OCI-LY3 (cell line): ENCODE measurements at regions not wholly inside any gene's neighbourhood (a gene's known extent, or its start where the extent isn't known, plus 50 kb on each side); places are given as distances from the start of the nearest gene placed in this dataset.

ENCODE experiments used
- H2AFZ ChIP-seq: fragments of 200-600, 300-600 bp; shearing (Covaris generic); 2 replicates; pipeline ENCODE4 v1.6.0; 2014; ENCODE audit warnings: antibody characterized with exemption, low read depth, low read length
- H3K27ac ChIP-seq: fragments of 200-600, 300-600 bp; sonication (generic); 2 replicates; pipeline ENCODE4 v1.5.1; 2014; ENCODE audit warnings: mild to moderate bottlenecking, low read length, moderate library complexity, mixed read lengths
- H3K27me3 ChIP-seq: fragments of 200-600, 300-600 bp; sonication (generic); 2 replicates; pipeline ENCODE4 v1.6.1; 2014; ENCODE audit warnings: low read depth, low read length, mixed read lengths
- H3K36me3 ChIP-seq: fragments of 200-600, 300-600 bp; sonication (generic); replicated peaks from 2 replicates; pipeline ENCODE3; 2014; ENCODE audit warnings: low read depth, low read length, mixed read lengths
- H3K4me1 ChIP-seq: fragments of 300-600, 200-600 bp; sonication (generic); 2 replicates; pipeline ENCODE4 v1.6.1; 2014; ENCODE audit warnings: low read length, mixed read lengths
- H3K4me2 ChIP-seq: fragments of 200-600, 300-600 bp; sonication (generic); 2 replicates; pipeline ENCODE4 v1.6.1; 2014; ENCODE audit warnings: low read length, mixed read lengths
- H3K4me3 ChIP-seq: fragments of 300-600, 200-600 bp; sonication (generic); 2 replicates; pipeline ENCODE4 v1.5.1; 2014; ENCODE audit warnings: antibody characterized with exemption, mild to moderate bottlenecking, low read length, moderate library complexity
- H3K79me2 ChIP-seq: fragments of 300-600, 200-600 bp; shearing (Covaris generic); 2 replicates; pipeline ENCODE4 v1.6.1; 2014; ENCODE audit warnings: mild to moderate bottlenecking, low read length, mixed read lengths
- H3K9ac ChIP-seq: fragments of 300-600, 200-600 bp; shearing (Covaris generic); 2 replicates; pipeline ENCODE4 v1.6.0; 2014; ENCODE audit warnings: mild to moderate bottlenecking, low read length, moderate library complexity
- H3K9me3 ChIP-seq: fragments of 200-600, 300-600 bp; shearing (Covaris generic); 2 replicates; pipeline ENCODE4 v1.6.1; 2014; ENCODE audit warnings: low read length, mixed read lengths; ENCODE audit not compliant: insufficient read depth
- H4K20me1 ChIP-seq: fragments of 200-600, 300-600 bp; sonication (generic); 2 replicates; pipeline ENCODE4 v1.6.1; 2016; ENCODE audit warnings: low read length, mixed read lengths; ENCODE audit not compliant: insufficient read depth
- EZH2phosphoT487 ChIP-seq: fragments of 200-600 bp; shearing (Covaris generic); IDR thresholded peaks from 2 replicates; pipeline ENCODE4 v1.6.1; 2018; ENCODE audit warnings: antibody characterized with exemption, mixed run types, low read depth
- TF ChIP-seq, protein P1 (sequence below): fragments of 200-600, 300-600 bp; sonication (generic); IDR thresholded peaks from 2 replicates; pipeline ENCODE4 v1.5.1; 2014; ENCODE audit warnings: antibody characterized with exemption, low read length, low read depth

DNA sequence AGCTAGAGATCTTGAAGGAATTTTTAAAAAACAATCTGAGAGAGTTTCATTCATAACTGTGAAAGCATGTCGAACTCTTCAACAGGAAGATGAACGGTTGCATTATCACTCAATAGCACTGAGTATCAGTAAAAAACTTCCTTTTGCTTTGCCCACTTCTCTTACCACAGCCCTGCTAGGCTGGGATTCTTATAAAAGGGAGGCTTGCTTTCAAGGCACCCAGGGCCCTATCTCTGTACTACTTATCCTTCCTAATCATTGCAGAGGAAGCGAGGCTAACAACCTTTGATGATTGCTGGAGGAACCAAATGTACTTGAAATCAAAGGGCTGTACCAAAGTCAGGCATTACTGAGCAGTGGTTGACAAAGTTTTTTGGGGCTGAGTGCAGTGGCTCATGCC lies 71.2 kb downstream of the SNRPE start:
- Histone ChIP-seq H3K27me3 (peaks cover 19% of the 10 kb centered on the region), H3K4me2 (0 out of 2 replicates have a peak overlapping the region, but pooled peaks have one; percentile 3), H3K4me1 (peaks cover 7% of the 10 kb centered on the region), H3K9me3 (no peaks in the 10 kb centered on the region), H3K36me3 (no peaks in the 10 kb centered on the region), H3K27ac (no peak overlapping the region), H3K4me3 (no peak overlapping the region), H3K79me2 (no peaks in the 10 kb centered on the region), H4K20me1 (no peaks in the 10 kb centered on the region), H3K9ac (no peak overlapping the region), H2AFZ (no peak overlapping the region)
- TF ChIP-seq, protein P1, sequence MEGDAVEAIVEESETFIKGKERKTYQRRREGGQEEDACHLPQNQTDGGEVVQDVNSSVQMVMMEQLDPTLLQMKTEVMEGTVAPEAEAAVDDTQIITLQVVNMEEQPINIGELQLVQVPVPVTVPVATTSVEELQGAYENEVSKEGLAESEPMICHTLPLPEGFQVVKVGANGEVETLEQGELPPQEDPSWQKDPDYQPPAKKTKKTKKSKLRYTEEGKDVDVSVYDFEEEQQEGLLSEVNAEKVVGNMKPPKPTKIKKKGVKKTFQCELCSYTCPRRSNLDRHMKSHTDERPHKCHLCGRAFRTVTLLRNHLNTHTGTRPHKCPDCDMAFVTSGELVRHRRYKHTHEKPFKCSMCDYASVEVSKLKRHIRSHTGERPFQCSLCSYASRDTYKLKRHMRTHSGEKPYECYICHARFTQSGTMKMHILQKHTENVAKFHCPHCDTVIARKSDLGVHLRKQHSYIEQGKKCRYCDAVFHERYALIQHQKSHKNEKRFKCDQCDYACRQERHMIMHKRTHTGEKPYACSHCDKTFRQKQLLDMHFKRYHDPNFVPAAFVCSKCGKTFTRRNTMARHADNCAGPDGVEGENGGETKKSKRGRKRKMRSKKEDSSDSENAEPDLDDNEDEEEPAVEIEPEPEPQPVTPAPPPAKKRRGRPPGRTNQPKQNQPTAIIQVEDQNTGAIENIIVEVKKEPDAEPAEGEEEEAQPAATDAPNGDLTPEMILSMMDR = no peak
- TF ChIP-seq EZH2phosphoT487 = no peak

GRCh38 chr1:203934027-203934426 lies 72.6 kb downstream of the SNRPE start:
- no peaks in the 10 kb centered on the region for H3K79me2 ChIP-seq
- H3K27me3 ChIP-seq = peaks cover 27% of the 10 kb centered on the region
- no peaks in the 10 kb centered on the region for H3K9me3 ChIP-seq
- no peak overlapping the region for H3K9ac ChIP-seq
- no peaks in the 10 kb centered on the region for H4K20me1 ChIP-seq
- no peak overlapping the region for H2AFZ ChIP-seq
- H3K4me1 ChIP-seq = peaks cover 7% of the 10 kb centered on the region
- TF ChIP-seq, protein P1 = no peak
- no peak overlapping the region for H3K4me3 ChIP-seq
- H3K36me3 ChIP-seq = no peaks in the 10 kb centered on the region
- no peak overlapping the region for H3K27ac ChIP-seq
- no peak overlapping the region for H3K4me2 ChIP-seq

DNA sequence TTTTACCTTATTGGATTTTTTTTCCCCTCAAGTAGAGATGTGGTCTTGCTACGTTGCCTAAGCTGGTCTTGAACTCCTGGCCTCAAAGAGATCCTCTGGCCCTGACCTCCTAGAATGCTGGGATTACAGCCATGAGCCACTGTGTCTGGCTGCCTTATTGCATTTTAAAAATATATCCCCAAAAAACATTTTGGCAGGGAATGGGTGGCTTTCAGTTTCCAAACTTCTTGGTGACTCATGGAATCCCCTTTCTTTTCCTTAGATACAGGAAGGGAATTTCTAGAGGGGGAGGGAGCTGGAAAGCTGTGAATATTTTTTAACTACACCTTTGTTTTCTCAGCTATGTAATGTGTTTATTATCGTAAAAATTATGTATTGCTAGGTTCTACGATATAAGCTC lies 73.3 kb downstream of the SNRPE start:
- H3K4me3 ChIP-seq = no peak overlapping the region
- peaks cover 7% of the 10 kb centered on the region for H3K4me1 ChIP-seq
- TF ChIP-seq, protein P1 = no peak
- no peak for TF ChIP-seq EZH2phosphoT487
- no peaks in the 10 kb centered on the region for H3K79me2 ChIP-seq
- no peak overlapping the region for H3K9ac ChIP-seq
- no peaks in the 10 kb centered on the region for H4K20me1 ChIP-seq
- no peaks in the 10 kb centered on the region for H3K36me3 ChIP-seq
- H3K27me3 ChIP-seq = peaks cover 27% of the 10 kb centered on the region
- no peaks in the 10 kb centered on the region for H3K9me3 ChIP-seq
- H2AFZ ChIP-seq = no peak overlapping the region
- no peak overlapping the region for H3K4me2 ChIP-seq
- H3K27ac ChIP-seq = no peak overlapping the region

DNA sequence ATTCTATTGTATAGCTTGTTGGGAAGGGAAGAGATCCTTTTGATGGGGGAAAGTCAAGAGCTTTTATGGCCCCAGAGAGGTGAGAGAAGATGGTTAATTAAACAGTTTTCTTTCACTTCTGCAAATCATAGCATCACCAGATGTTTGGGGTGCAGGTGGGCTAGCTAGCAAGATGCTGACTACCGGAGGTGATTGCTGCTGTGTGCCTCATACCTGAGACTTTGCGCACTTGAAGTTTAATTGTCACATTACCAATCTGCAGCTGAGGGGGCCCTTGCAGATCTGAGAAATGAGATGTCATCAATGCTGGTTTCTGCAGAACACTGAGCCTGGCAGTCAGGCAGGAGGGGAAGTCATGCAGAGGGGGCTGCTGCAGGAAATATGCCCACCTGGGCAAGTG lies 73.9 kb downstream of the SNRPE start:
- H3K9me3 ChIP-seq = no peaks in the 10 kb centered on the region
- TF ChIP-seq, protein P1 = no peak
- TF ChIP-seq EZH2phosphoT487 = no peak
- H4K20me1 ChIP-seq = no peaks in the 10 kb centered on the region
- H3K4me2 ChIP-seq = no peak overlapping the region
- no peak overlapping the region for H3K27ac ChIP-seq
- H3K36me3 ChIP-seq = no peaks in the 10 kb centered on the region
- H3K79me2 ChIP-seq = no peaks in the 10 kb centered on the region
- no peak overlapping the region for H3K4me3 ChIP-seq
- H3K9ac ChIP-seq = no peak overlapping the region
- peaks cover 7% of the 10 kb centered on the region for H3K4me1 ChIP-seq
- peaks cover 27% of the 10 kb centered on the region for H3K27me3 ChIP-seq
- H2AFZ ChIP-seq = no peak overlapping the region
